HepG2 (cell line): ENCODE measurements at regions not wholly inside any gene's neighbourhood (a gene's known extent, or its start where the extent isn't known, plus 50 kb on each side); places are given as distances from the start of the nearest gene placed in this dataset.

Source experiments
- FOSL1 ChIP-seq: sonication (generic); formaldehyde crosslinking; IDR thresholded peaks from 2 replicates; pipeline ENCODE4 v1.9.0; 2021; ENCODE audit warnings: missing genetic modification reagents, borderline replicate concordance
- HNF4A ChIP-seq: sonication (generic); formaldehyde crosslinking; IDR thresholded peaks from 2 replicates; pipeline ENCODE4 v1.4.0; 2020; ENCODE audit warnings: missing genetic modification reagents

DNA sequence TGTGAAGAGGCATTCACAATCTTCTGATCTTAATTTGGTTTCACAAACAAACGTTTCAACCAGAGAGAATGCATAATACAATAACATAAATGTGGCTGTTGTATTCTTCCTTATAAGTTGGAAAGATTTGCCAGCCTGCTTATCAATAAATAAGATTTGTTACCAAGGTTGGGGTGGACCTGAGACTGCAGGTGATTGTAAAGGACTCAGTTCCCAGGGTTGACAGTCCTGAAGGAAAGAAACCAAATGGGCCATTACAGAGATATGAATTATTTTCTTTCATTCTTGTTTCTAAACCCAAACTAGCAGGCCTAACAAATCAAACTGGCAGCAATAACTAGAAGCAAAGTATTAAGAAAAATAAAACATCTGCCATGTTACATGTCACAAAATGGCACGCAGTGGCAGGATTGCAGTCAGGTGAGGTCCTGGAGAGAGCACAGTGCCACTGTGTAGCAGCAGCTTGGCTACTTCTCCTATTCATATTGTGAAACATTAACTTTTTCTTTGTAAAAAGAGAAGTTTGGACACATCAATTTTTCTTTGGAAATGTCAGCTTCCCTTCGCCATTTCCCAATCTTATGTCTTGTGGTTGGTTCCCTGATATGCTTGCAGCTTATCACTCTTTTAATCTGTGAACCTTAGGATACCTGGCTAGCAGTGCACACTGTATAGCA, 133.8 kb upstream of the EMCN start:
- no peak for TF ChIP-seq HNF4A (CRISPR knock-in tag)
- TF ChIP-seq FOSL1 = no peak
